WI38 (cell line): ENCODE measurements at regions not wholly inside any gene's neighbourhood (a gene's known extent, or its start where the extent isn't known, plus 50 kb on each side); places are given as distances from the start of the nearest gene placed in this dataset.
"Not testable (repeated sequence)": the region's sequence is repeated elsewhere in the genome, so short reads cannot be mapped to it uniquely, and the experiment has no call there.

ENCODE experiments used
- H3K4me3 ChIP-seq: 2 replicates; pipeline ENCODE4 v1.5.1; 2011; ENCODE audit warnings: low read depth, mild to moderate bottlenecking, control low read depth, low read length
- TF ChIP-seq, protein P1 (sequence below): IDR thresholded peaks from 2 replicates; pipeline ENCODE4 v1.5.1; 2012; ENCODE audit warnings: low read depth, mild to moderate bottlenecking, control low read depth, low read length

DNA sequence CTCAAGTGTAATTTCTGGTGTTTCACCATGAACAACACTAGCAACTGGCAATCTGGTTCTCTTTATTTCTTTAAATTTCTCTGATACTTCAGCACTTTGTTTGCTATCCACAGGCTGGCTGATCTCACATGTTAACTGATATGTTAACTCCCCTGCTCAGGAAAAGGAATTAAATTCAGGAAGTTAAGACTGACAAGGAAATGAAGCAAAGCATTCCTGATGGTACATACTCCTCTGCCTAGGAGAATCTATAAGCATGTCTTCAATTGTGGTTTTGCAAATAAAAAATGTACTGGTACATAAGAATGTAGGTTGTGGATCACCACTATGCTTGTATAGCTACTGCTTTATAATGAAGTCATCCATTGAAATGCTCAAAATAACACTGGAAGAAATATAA lies 1119.2 kb upstream of the INTU start:
- TF ChIP-seq, protein P1, sequence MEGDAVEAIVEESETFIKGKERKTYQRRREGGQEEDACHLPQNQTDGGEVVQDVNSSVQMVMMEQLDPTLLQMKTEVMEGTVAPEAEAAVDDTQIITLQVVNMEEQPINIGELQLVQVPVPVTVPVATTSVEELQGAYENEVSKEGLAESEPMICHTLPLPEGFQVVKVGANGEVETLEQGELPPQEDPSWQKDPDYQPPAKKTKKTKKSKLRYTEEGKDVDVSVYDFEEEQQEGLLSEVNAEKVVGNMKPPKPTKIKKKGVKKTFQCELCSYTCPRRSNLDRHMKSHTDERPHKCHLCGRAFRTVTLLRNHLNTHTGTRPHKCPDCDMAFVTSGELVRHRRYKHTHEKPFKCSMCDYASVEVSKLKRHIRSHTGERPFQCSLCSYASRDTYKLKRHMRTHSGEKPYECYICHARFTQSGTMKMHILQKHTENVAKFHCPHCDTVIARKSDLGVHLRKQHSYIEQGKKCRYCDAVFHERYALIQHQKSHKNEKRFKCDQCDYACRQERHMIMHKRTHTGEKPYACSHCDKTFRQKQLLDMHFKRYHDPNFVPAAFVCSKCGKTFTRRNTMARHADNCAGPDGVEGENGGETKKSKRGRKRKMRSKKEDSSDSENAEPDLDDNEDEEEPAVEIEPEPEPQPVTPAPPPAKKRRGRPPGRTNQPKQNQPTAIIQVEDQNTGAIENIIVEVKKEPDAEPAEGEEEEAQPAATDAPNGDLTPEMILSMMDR = no peak
- H3K4me3 ChIP-seq = no peak overlapping the region

DNA sequence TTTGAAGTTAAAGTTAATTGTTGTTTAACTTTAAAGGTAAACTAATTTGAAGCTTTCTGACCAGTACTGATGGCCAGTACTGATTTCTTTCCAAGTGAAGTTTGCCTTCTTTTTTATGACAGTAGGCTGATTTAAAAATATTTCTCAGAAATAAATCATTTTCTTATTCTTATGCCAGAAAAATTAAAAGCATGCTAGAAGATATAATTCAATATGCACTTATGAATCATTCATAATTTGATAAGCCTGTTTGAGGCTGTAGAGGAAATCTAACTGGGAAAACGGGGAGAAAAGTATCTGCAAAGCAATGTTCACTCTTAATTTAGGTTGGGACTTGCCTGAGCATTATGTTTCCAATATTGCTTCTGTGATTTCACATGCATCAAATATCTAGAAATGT lies 1112.0 kb upstream of the INTU start:
- no peak overlapping the region for H3K4me3 ChIP-seq
- TF ChIP-seq, protein P1 = no peak

DNA sequence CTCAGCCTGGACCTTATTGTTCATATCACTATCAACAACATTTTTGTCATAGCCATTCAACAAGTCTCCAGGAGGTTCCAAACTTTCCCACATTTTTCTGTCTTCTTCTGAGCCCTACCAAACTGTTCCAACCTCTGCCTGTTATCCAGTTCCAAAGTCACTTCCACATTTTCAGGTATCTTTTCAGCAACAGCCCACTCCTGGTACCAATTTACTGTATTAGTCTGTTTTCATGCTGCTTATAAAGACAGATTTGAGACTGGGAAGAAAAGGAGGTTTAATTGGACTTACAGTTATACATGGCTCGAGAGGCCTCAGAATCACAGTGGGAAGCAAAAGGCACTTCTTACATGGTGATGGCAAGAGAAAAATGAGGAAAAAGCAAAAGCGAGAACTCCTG lies 1107.4 kb upstream of the INTU start:
- not testable (repeated sequence) for H3K4me3 ChIP-seq

DNA sequence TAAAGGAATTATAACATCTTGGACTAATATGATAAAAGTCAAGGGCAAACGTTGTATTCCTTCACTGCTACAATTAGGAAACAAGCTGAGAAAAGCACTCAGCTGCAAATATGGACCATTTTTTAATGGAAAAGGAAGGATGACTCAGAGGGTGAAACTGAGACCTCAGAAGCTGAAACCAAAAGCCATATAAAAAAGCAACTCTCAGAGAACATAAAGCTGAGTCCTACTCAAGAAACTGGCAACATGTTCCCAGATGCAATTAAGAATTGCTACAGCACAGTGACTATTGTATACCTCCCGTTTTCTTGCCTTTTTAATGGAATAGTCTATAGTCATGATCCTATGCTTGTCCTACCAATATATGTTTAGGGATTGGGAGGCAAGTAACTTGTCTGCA lies 1106.4 kb upstream of the INTU start:
- TF ChIP-seq, protein P1 = no peak
- no peak overlapping the region for H3K4me3 ChIP-seq

DNA sequence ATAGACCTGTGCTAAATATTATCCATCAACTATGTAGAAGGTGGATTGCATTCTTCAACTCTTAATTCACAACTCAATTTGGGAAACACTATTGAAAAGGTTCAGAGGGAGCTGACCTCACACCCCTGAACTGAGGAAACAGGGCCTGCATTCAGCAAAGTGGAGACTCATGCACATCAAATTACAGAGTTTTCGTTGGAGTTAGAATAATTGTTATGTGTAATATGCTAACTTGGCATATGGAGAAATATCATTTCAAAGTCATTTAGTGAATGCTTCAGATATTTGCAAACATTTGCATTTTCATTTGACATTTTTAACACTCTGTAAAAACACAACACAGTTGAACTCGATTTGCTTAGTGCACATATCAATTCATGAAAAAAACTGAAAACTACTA lies 1102.8 kb upstream of the INTU start:
- TF ChIP-seq, protein P1 = no peak
- H3K4me3 ChIP-seq = no peak overlapping the region

DNA sequence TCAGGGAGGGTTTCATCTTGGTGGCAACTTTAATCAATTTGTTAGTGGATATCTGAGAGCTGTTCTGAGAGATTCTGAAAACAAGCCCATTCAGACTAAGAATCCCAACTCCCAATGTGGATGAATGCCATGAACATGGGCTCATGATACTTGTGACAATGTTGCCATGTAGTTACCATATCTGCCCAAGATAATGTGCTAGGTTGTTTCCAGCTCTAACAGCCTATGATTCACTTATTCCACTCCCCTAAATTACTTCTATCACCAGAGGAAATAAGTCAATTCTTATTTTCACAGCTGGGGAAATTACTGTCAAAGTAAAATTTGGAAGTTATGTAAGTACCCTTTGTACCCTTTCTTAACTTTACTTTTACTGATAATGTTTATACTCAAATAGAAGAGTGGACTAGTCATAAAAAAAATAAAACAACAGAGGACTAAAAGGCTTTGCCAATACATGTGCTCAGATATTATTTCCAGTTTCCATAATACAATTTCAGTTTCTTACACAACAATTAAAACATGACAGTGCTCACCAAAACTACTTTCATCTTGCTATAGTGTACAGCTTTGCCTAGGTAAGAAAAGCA lies 1101.7 kb upstream of the INTU start:
- TF ChIP-seq, protein P1 = no peak
- H3K4me3 ChIP-seq = no peak overlapping the region

DNA sequence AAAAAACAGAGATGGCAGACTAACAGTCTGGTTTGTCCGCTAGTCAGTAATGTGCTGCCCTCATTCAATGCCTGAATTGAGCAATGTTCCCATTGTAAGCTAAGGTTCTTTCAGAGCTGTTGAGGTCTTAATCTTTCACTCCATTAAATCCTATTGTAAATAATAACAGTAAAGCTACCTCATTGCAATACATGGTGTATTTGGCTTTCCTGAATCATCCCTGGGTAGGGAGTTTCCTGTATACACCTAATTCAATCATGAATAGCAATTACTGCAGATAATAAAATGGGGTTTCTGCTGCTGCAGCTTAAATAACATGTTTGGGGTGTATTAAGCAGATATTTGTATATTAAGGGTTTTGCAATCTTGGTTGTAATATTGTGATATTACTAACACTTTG lies 1100.2 kb upstream of the INTU start:
- TF ChIP-seq, protein P1 = no peak
- H3K4me3 ChIP-seq = no peak overlapping the region

DNA sequence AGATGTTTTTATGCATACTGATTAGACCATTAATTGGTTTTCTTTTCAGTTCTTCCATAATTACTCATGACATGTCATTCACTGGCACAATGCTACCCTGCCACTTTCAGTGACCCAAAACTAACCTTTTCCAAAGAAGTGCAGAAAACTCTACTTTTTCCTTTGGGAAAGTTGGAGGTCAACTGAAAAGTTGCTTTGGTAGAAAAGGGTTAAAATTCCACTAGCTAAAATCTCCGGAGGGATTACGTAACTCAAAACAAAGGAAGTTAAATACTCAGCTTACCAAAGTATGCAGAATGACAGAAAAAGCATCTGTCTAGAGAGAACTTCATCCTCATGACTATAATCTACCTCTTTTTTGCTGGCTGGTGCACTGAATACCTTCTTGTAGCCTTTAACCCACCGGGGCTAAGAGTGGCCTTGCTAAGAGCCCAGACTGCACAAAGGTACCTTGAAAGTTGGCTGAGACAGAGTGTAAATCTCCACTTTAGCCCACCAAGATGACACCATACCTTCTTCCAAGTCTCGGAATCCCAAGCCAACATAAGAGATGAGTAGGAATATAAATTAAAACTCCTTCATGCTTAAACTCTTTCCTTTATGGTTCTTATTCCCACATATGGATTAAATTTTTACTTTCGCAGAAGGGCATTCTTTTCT lies 1099.5 kb upstream of the INTU start:
- TF ChIP-seq, protein P1 = no peak
- H3K4me3 ChIP-seq = no peak overlapping the region
